ENCODE measurements at regions not wholly inside any gene's neighbourhood (a gene's known extent, or its start where the extent isn't known, plus 50 kb on each side); places are given as distances from the start of the nearest gene placed in this dataset.
"Not testable (repeated sequence)": the region's sequence is repeated elsewhere in the genome, so short reads cannot be mapped to it uniquely, and the experiment has no call there.

GRCh38 chr10:45117940-45118339, 117.2 kb downstream of the ZNF22 start:
- not testable (repeated sequence) for DNase-seq (ENCODE audit: low read depth in 2 of 2)

- no peak for DNase-seq (ENCODE audit: low read depth in 2 of 2)
Observed at GRCh38 chr10:45118929-45119328, 118.2 kb downstream of the ZNF22 start.

DNA sequence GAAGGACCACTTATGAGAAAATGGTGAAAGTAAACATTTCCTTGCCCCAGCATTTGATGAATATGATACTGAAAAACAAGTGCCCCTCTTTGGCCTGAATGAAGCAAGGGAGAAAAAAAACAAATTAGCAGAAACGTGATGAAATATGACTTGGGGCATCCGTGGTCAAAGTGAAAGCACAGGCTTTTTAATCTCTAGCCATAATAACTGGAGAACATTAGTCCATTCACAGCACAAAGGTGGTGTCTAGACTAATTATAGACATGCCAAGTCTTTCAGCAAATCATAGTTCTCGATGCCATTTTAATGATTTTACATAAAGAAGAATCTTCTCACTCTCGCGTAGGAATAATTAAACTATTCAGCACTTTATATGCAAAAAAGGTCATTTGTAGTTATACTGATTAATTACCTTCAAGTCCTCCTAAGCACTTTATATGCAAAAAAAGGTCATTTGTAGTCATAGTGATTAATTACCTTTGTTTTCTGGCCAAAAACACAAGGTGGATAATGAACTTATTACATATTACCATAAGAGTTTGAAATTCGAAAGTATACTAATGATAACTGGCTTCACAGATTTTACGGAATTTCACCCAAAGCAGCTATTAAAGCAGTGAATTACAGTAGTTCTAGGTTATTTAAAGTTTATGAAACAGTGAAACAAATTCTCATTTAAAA, 121.6 kb downstream of the ZNF22 start:
- not testable (repeated sequence) for DNase-seq (ENCODE audit: low read depth in 2 of 2)

DNA sequence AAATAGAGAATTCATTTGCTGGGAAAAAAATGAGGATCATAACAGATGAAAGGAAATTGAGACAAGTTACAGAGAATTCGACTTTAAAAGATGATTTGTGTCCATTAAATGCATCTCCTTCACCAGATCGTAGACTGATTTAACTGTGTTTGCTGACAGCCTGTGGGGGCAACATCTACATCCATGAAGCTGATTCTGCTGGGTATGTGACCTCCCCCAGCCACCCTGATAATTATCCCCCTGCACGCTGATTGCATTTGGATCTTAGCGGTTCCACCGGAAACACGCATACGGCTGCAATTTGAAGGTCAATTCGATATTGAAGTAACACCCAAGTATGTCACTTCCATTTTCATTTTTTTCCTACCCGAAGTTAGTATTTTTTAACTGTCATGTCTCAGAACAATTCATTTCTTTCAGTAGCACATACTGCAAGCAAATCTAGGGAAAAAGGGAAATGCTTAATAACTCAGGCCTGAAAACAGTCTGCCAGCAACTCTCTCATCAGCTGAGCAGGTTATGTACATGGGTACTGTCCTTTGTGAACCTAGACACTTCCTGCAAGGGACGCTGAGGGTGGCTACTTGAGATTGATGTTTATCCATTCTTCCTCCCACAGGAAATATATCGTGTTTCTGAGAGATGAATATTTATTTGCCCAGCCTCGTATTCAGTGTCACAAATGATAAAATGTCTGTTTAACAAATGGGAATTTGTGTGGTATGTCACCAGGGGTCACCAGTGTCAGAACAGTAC, 134.9 kb downstream of the ZNF22 start:
- no peak for DNase-seq (ENCODE audit: low read depth in 2 of 2)

GRCh38 chr10:45136256-45136655, 135.5 kb downstream of the ZNF22 start:
- DNase-seq (ENCODE audit: low read depth in 2 of 2) = no peak

DNA sequence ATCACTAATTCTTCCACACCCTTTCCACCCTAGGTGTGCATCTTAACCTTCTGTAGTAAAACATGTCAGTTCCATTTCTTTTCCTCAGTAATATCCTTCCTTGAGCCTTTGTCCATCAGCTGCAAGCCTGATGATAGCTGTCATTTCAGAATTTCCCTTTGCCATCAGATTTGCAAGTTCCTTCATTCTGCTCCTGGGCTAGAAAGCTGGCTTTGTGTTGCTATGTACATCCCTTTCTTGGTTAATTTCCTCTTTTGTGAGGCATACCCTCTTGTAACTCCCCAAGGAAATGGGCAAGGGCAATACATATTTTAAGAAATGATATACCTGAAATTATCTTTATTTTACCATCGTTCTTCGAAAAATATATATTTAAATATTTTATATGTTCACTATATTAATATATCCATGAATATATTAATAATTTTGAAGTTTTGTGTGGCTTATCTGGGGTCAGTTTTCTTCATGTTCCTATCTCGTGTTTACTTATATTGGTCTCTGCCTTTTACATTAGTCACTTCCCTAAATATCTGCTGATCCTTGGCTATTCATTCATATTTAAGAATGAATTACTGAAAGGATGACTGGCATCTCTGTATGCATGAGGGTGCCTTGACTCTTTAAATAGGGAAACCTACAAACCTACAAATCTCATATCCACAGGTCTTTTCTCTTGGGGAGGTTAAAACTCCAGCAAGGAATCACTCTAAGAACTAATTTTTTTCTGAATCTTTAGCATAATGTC, 143.8 kb downstream of the ZNF22 start:
- no peak for DNase-seq (ENCODE audit: low read depth in 2 of 2)

DNA sequence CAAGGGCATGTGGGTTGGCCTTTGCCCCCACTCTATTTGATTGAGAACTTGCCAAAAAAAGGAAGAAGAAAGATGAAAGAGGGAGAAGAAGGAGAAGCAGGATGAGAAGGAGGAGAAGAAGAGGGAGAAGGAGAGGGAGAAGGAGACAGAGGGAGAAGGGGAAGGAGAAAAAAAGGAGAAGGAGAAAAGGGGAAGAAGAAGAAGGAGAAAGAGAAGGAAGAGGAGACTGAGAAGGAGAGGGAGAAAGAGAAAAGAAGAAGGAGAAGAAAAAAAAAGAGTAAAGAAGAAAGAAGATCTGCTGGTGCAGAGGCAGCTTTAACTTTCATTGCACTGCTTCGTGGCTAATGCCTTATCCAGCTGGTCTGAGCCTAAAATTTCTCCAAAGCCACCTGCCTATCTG, 144.4 kb downstream of the ZNF22 start:
- DNase-seq (ENCODE audit: low read depth in 2 of 2) = not testable (repeated sequence)

- DNase-seq (ENCODE audit: low read depth in 2 of 2) = no peak
Observed at GRCh38 chr10:45147000-45147399, 146.3 kb downstream of the ZNF22 start.

GRCh38 chr10:45150997-45151396, 150.3 kb downstream of the ZNF22 start:
- DNase-seq (ENCODE audit: low read depth in 2 of 2) = no peak

DNA sequence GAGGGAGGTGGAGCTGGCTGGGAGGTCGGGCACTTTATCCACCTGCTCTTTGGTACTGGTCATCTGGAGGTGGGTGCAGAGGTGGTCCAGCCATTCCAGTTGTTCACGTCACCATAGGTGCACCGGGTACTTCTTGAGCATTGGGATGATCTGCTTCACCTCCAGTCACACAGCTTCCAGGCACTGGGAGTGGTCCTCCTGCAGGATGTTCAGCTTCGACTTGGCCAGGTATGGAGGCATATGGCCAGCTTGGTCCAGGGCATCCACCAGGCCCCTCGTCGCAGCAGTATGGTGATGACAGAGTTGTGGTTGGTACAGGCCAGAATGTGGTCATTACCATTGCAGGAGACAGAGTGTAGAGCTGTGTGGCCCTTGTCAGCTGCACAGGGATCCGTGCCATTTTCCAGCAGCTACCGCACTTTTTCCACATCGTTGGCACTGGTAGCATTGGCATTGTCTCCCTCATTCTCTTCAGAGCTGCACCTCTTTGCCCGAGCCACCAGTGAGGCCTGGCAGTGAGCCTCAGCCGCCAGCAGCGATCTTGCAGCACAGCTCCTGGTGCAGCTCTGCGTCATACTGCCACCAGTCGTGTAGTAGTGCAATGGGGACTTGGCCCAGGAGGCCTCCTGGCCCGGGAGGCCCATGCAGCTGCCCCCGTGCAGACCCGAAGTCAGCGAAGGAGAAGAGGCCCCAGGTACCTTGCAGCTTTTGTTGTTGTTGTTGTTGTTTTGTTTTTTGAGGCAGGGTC, 150.9 kb downstream of the ZNF22 start:
- no peak for DNase-seq (ENCODE audit: low read depth in 2 of 2)

DNA sequence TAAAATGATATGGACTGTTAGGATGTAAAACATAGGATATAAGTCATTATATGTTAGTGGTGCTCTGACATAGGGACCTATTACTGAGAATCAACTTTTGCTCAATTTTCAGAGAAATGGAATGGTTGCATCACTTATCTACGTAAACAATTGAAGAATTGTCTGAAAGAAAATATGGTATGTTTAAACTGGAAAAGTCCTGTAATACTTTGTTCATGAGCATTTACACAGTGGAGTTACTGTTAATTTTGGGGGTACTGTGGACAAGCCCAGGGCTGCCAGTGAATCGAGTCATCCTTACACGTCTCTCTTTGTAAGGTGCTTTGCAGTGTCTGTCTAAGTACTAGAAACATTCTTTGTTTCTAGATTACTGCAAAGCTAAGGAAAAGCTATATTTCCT, 152.0 kb downstream of the ZNF22 start:
- DNase-seq (ENCODE audit: low read depth in 2 of 2) = no peak

DNA sequence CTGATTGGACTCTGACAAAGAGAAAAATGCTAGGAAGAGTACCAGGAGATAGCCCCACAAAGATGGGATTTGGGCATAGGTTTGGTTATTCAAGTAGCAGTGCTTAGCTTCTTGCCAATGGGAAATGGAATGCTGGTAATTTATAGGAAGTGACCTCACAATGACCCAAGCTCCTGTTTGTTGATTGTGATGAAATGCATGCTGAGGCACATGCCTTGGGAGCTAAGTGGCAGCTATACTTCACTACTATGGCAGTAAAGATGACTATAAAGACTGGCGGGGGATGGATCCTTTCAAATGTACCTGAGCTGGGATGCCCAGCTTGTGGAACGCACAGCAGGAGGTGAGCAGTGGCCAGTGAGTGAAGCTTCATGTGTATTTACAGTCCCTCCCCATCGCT, 153.8 kb downstream of the ZNF22 start:
- DNase-seq (ENCODE audit: low read depth in 2 of 2) = no peak

- no peak for DNase-seq (ENCODE audit: low read depth in 2 of 2)
Observed at GRCh38 chr10:45155784-45156183, 155.1 kb downstream of the ZNF22 start.

GRCh38 chr10:45160271-45160670, 155.1 kb downstream of the OR13A1 start:
- no peak for DNase-seq (ENCODE audit: low read depth in 2 of 2)

GRCh38 chr10:45163315-45163975, 152.0 kb downstream of the OR13A1 start:
- no peak for DNase-seq (ENCODE audit: low read depth in 2 of 2)

- not testable (repeated sequence) for DNase-seq (ENCODE audit: low read depth in 2 of 2)
Observed at GRCh38 chr10:45175520-45176118, 139.8 kb downstream of the OR13A1 start.

GRCh38 chr10:45179691-45180090, 135.7 kb downstream of the OR13A1 start:
- DNase-seq (ENCODE audit: low read depth in 2 of 2) = no peak

- DNase-seq (ENCODE audit: low read depth in 2 of 2) = no peak
Observed at GRCh38 chr10:45180507-45180906, 134.9 kb downstream of the OR13A1 start.

- DNase-seq (ENCODE audit: low read depth in 2 of 2) = no peak
Observed at GRCh38 chr10:45180946-45181875, 134.2 kb downstream of the OR13A1 start.

DNA sequence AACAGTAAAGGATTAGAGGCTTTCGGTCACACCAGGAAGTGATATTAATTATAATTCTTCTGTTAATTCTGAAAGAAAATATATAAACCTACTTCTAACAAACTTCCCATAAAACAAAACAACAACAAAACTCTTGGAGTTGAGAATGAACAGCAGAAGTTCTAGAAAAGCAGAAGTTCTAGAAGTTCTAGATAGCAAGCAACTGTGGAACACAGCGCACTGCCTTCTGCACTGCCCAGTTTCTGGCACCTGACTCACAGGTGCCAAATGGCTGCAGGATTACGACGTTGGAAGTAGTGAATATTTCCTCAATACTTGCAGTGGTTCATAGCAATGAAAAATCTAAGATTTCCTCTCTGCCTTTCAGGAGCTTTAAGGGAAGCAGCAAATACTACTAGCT, 132.2 kb downstream of the OR13A1 start:
- no peak for DNase-seq (ENCODE audit: low read depth in 2 of 2)

All from stimulated activated CD8-positive, alpha-beta memory T cell treated with anti-CD3 and anti-CD28 coated beads, Interleukin-7, amount 100 ng/mL, for 4 hours (primary cell).